H1 (cell line): ENCODE measurements at regions not wholly inside any gene's neighbourhood (a gene's known extent, or its start where the extent isn't known, plus 50 kb on each side); places are given as distances from the start of the nearest gene placed in this dataset.

Source experiments
- CTCF ChIA-PET: fragments of 300-600 bp; sonication (Branson Sonifier 250); formaldehyde crosslinking; loops from one replicate; lab custom pipeline; 2021; ENCODE audit not compliant: partially characterized antibody; lab: Charles Lee
- POLR2A ChIA-PET: fragments of 300-600 bp; sonication (Branson Sonifier 250); formaldehyde crosslinking; loops from one replicate; lab custom pipeline; 2021; ENCODE audit warnings: inconsistent platforms; ENCODE audit not compliant: partially characterized antibody; lab: Charles Lee
- DNase-seq, 2 experiments: peaks; one replicate each; pipeline versions ENCODE4 v3.0.0 to v3.0.0-alpha.2; 2010 to 2022; ENCODE audit warnings: low spot score in 2 of 2, low read depth in 1 of 2, mixed read lengths in 1 of 2
- FAIRE-seq: peaks from 2 replicates; lab custom pipeline; 2011; peaks lifted over from hg19 to GRCh38; lab: Jason Lieb, UNC
- H2AFZ ChIP-seq: 2 replicates; pipeline ENCODE4 v1.8.1; 2012; ENCODE audit warnings: low read length, inconsistent platforms
- H2AK5ac ChIP-seq: 2 replicates; pipeline ENCODE4 v1.6.1; 2013; ENCODE audit warnings: low read depth, low read length
- H2BK120ac ChIP-seq: replicated peaks from 2 replicates; pipeline ENCODE3; 2013; ENCODE audit warnings: low read depth, low read length, inconsistent platforms
- H2BK12ac ChIP-seq: 2 replicates; pipeline ENCODE4 v1.6.1; 2013; ENCODE audit warnings: low read depth, low read length
- H2BK15ac ChIP-seq: 2 replicates; pipeline ENCODE4 v1.6.1; 2013; ENCODE audit warnings: low read length
- H2BK20ac ChIP-seq: 2 replicates; pipeline ENCODE4 v1.6.1; 2013; ENCODE audit warnings: low read length
- H2BK5ac ChIP-seq: 2 replicates; pipeline ENCODE4 v1.6.1; 2013; ENCODE audit warnings: low read depth, low read length
- H3K14ac ChIP-seq: 2 replicates; pipeline ENCODE4 v1.6.1; 2013; ENCODE audit warnings: inconsistent platforms; ENCODE audit not compliant: insufficient read length
- H3K18ac ChIP-seq: 2 replicates; pipeline ENCODE4 v1.6.1; 2013; ENCODE audit warnings: low read length; ENCODE audit errors: extremely low read depth
- H3K23ac ChIP-seq: 2 replicates; pipeline ENCODE4 v1.6.1; 2013; ENCODE audit warnings: inconsistent platforms; ENCODE audit not compliant: insufficient read length
- H3K23me2 ChIP-seq: 2 replicates; pipeline ENCODE4 v1.6.1; 2013; ENCODE audit warnings: low read depth, low read length
- H3K27ac ChIP-seq: 2 replicates; pipeline ENCODE4 v1.6.1; 2011; ENCODE audit warnings: low read depth, low read length, inconsistent platforms
- H3K27me3 ChIP-seq, 4 experiments: replicated peaks in 1 of 4; 1 replicate in 1 of 4; 2 replicates in 3 of 4; pipeline versions ENCODE4 v1.6.1 to v1.8.1; 2011 to 2013; ENCODE audit warnings: low read length in 3 of 4, mild to moderate bottlenecking in 3 of 4, inconsistent platforms in 2 of 4, mixed read lengths in 2 of 4, moderate library complexity in 1 of 4; ENCODE audit not compliant: control insufficient read depth in 3 of 4, insufficient read depth in 3 of 4; ENCODE audit errors: extremely low read depth in 1 of 4
- H3K36me3 ChIP-seq, 4 experiments: 2 replicates each; pipeline versions ENCODE4 v1.6.1 to v1.8.1; 2011 to 2013; ENCODE audit warnings: mild to moderate bottlenecking in 4 of 4, low read length in 3 of 4, moderate library complexity in 2 of 4, control low read depth in 1 of 4, inconsistent platforms in 1 of 4; ENCODE audit not compliant: insufficient read depth in 4 of 4, control insufficient read depth in 2 of 4
- H3K4ac ChIP-seq: replicated peaks from 2 replicates; pipeline ENCODE3; 2013; ENCODE audit warnings: low read length, low read depth, mixed read lengths, inconsistent platforms; ENCODE audit not compliant: insufficient read length
- H3K4me1 ChIP-seq, 4 experiments: replicated peaks in 1 of 4; 1 replicate in 1 of 4; 2 replicates in 3 of 4; pipeline versions ENCODE4 v1.6.1 to v1.8.1; 2011 to 2013; ENCODE audit warnings: low read length in 3 of 4, inconsistent platforms in 2 of 4, mixed read lengths in 1 of 4; ENCODE audit not compliant: insufficient read depth in 4 of 4, control insufficient read depth in 3 of 4
- H3K4me2 ChIP-seq, 2 experiments: 2 replicates each; pipeline versions ENCODE4 v1.6.1 to v1.8.1; 2011 to 2013; ENCODE audit warnings: low read depth in 2 of 2, low read length in 2 of 2, control low read depth in 1 of 2, inconsistent platforms in 1 of 2, mild to moderate bottlenecking in 1 of 2; ENCODE audit not compliant: insufficient read depth in 1 of 2
- H3K4me3 ChIP-seq, 4 experiments: fragments of 200-600, 300-600 bp in 1 of 4; sonication (generic), shearing (Covaris generic), sonication (Bioruptor Twin) in 1 of 4; 2 replicates each; pipeline versions ENCODE4 v1.5.1 to v1.8.1; 2011 to 2016; ENCODE audit warnings: low read length in 4 of 4, low read depth in 3 of 4, control low read depth in 2 of 4, inconsistent platforms in 2 of 4, mild to moderate bottlenecking in 2 of 4, mixed read lengths in 1 of 4, moderate library complexity in 1 of 4; ENCODE audit not compliant: insufficient read depth in 2 of 4; ENCODE audit errors: extremely low read depth in 1 of 4
- H3K56ac ChIP-seq: replicated peaks from 2 replicates; pipeline ENCODE3; 2013; ENCODE audit warnings: low read depth, mild to moderate bottlenecking, mixed read lengths, low read length, inconsistent platforms; ENCODE audit not compliant: insufficient read length
- H3K79me1 ChIP-seq: 2 replicates; pipeline ENCODE4 v1.6.1; 2013; ENCODE audit warnings: low read depth, low read length, control low read depth
- H3K79me2 ChIP-seq, 2 experiments: 2 replicates each; pipeline versions ENCODE4 v1.6.1 to v1.8.1; 2012 to 2013; ENCODE audit warnings: low read length in 2 of 2, mild to moderate bottlenecking in 2 of 2, inconsistent platforms in 1 of 2; ENCODE audit not compliant: insufficient read depth in 2 of 2, control insufficient read depth in 1 of 2
- H3K9ac ChIP-seq, 4 experiments: replicated peaks in 1 of 4; 1 replicate in 1 of 4; 2 replicates in 3 of 4; pipeline versions ENCODE4 v1.6.1 to v1.8.1; 2011 to 2013; ENCODE audit warnings: low read depth in 3 of 4, low read length in 3 of 4, control low read depth in 2 of 4, mild to moderate bottlenecking in 2 of 4, moderate library complexity in 2 of 4, inconsistent platforms in 1 of 4; ENCODE audit errors: extremely low read depth in 1 of 4
- H3K9me3 ChIP-seq, 2 experiments: 2 replicates each; pipeline versions ENCODE4 v1.6.1 to v1.8.1; 2012 to 2013; ENCODE audit warnings: mild to moderate bottlenecking in 2 of 2, moderate library complexity in 2 of 2, control low read depth in 1 of 2, inconsistent platforms in 1 of 2, low read depth in 1 of 2, low read length in 1 of 2, mixed read lengths in 1 of 2; ENCODE audit not compliant: insufficient read depth in 2 of 2
- H4K20me1 ChIP-seq, 2 experiments: replicated peaks in 1 of 2; 2 replicates each; pipeline versions ENCODE3 to v1.8.1; 2011 to 2013; ENCODE audit warnings: inconsistent platforms in 2 of 2, low read length in 2 of 2, mild to moderate bottlenecking in 1 of 2; ENCODE audit not compliant: insufficient read depth in 2 of 2, control insufficient read depth in 1 of 2
- H4K5ac ChIP-seq: 2 replicates; pipeline ENCODE4 v1.6.1; 2013; ENCODE audit warnings: low read length, low read depth, mixed read lengths, inconsistent platforms; ENCODE audit not compliant: insufficient read length
- H4K8ac ChIP-seq: 2 replicates; pipeline ENCODE4 v1.8.0; 2013; ENCODE audit warnings: mild to moderate bottlenecking, moderate library complexity, low read length, inconsistent platforms; ENCODE audit not compliant: insufficient read depth; ENCODE audit errors: extremely low read depth
- H4K91ac ChIP-seq: replicated peaks from 2 replicates; pipeline ENCODE3; 2013; ENCODE audit warnings: low read length, mixed read lengths, inconsistent platforms; ENCODE audit not compliant: insufficient read length
- CEBPB ChIP-seq: IDR thresholded peaks from 2 replicates; pipeline ENCODE4 v1.6.1; 2012; ENCODE audit warnings: low read depth, low read length
- CTBP2 ChIP-seq: IDR thresholded peaks from 2 replicates; pipeline ENCODE4 v1.7.0; 2011; ENCODE audit warnings: borderline replicate concordance, mild to moderate bottlenecking, moderate library complexity, mixed read lengths, low read length; ENCODE audit not compliant: insufficient read depth, insufficient read length
- CTCF ChIP-seq, 3 experiments: IDR thresholded peaks; 1 replicate in 2 of 3; 2 replicates in 1 of 3; pipeline versions ENCODE4 v1.5.1 to v1.6.1; 2011; ENCODE audit warnings: low read length in 3 of 3, mild to moderate bottlenecking in 3 of 3, inconsistent platforms in 2 of 3, low read depth in 1 of 3, moderate library complexity in 1 of 3; ENCODE audit not compliant: insufficient read depth in 1 of 3; ENCODE audit errors: control extremely low read depth in 1 of 3
- EGR1 ChIP-seq: IDR thresholded peaks from 2 replicates; pipeline ENCODE4 v1.6.1; 2011; ENCODE audit warnings: low read depth, low read length, borderline replicate concordance
- MAX ChIP-seq: IDR thresholded peaks from 2 replicates; pipeline ENCODE4 v1.6.1; 2012; ENCODE audit warnings: inconsistent platforms
- POLR2A ChIP-seq, 2 experiments: IDR thresholded peaks; 1 replicate in 1 of 2; 2 replicates in 1 of 2; pipeline ENCODE4 v1.6.1; 2011; ENCODE audit warnings: low read depth in 2 of 2, low read length in 2 of 2, mild to moderate bottlenecking in 2 of 2; ENCODE audit errors: control extremely low read depth in 1 of 2
- SP1 ChIP-seq: IDR thresholded peaks from 2 replicates; pipeline ENCODE4 v1.6.1; 2011; ENCODE audit warnings: low read depth, low read length
- SRF ChIP-seq: IDR thresholded peaks from 2 replicates; pipeline ENCODE4 v1.6.1; 2011; ENCODE audit warnings: mild to moderate bottlenecking, low read depth, low read length, moderate library complexity
- WGBS, 2 experiments: shearing (Covaris generic) in 1 of 2; methylation state at CpG; one replicate each; pipeline versions ENCODE4 v1.1.6 to v1.1.7; 2013 to 2015; ENCODE audit warnings: low lambda C conversion rate in 2 of 2, mixed read lengths in 2 of 2, inconsistent platforms in 1 of 2, low coverage in 1 of 2, missing lambda C conversion rate in 1 of 2; ENCODE audit not compliant: insufficient replicate concordance in 2 of 2, insufficient coverage in 1 of 2, insufficient read length in 1 of 2; ENCODE audit errors: extremely low coverage in 1 of 2, missing lambda C conversion rate in 1 of 2; 5-methylcytosine and 5-hydroxymethylcytosine counted together

DNA sequence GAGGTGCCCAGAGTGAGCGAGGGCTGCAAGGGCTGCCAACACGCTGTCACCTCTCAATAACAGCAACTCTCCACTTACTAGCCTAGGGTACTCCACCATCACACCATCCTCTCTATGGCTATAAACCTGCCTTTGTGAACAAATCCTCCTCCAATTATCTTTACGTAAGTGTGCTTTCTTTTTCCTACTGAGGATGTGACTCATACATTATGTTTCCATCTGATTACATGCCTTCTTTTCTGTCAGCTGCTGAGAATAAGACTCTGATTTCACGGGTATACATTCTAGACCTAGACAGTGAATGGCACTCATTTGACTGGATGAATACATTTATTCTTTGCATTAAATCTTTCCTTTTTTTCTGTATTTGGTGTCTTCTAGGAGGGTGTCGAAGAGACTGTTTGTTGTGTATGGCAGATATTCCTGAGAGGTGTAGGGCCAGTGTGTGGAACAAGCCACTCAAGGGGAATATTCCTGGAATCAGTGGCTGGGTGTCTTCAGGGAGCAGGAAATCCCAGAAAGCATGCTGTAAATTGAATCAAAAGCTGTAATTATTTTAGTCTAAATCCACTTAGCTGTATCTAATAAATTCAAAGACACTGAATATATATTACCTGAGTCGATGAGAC, 327.3 kb upstream of the TMTC1 start:
- TF ChIP-seq SRF, result no peak
- TF ChIP-seq SP1, result no peak
- TF ChIP-seq EGR1, result no peak
- TF ChIP-seq CEBPB, result no peak
- no peak for TF ChIP-seq CTBP2
- no peak for TF ChIP-seq MAX
- TF ChIP-seq CTCF (IDR thresholded peaks at IDR 0.05; ENCODE audit: control extremely low read depth in 1 of 3, insufficient read depth in 1 of 3, low read depth in 1 of 3, low read length in 3 of 3), result no peak
- TF ChIP-seq POLR2A (IDR thresholded peaks at IDR 0.05; ENCODE audit: control extremely low read depth in 1 of 2, low read depth in 2 of 2, low read length in 2 of 2), result no peak
- peaks cover 0 to 8% of the 10 kb centered on the region in 2 experiments; a peak in 1 of 4 replicates for H3K9me3 ChIP-seq
- FAIRE-seq (no peak), DNase-seq (no peak)
- whole genome bisulfite sequencing, 2 experiments, result 89% methylated on average over 6 of the region's 6 CpGs; no CpG with 5 or more reads in 1 of the 2 experiments
- ChIA-PET POLR2A (no interaction called here), CTCF (interaction anchor here (1.1 to 1.5 kb wide), 2 partner anchors 13 to 16 kb away, joined by 3 read pairs; no protein-coding TSS in a partner anchor)
- no peak overlapping the region for H3K56ac ChIP-seq
- no peak overlapping the region for H4K91ac ChIP-seq
- H3K23me2 ChIP-seq, result no peaks in the 10 kb centered on the region
- H3K4me3 ChIP-seq, result no peak overlapping the region
- no peaks in the 10 kb centered on the region for H3K79me1 ChIP-seq
- H4K20me1 ChIP-seq, result no peaks in the 10 kb centered on the region
- no peak overlapping the region for H2AFZ ChIP-seq
- no peak overlapping the region for H3K23ac ChIP-seq
- H2AK5ac ChIP-seq, result no peak overlapping the region
- no peak overlapping the region for H3K18ac ChIP-seq
- H2BK120ac ChIP-seq, result no peak overlapping the region
- no peaks in the 10 kb centered on the region for H3K4me1 ChIP-seq
- no peak overlapping the region for H3K14ac ChIP-seq
- H3K36me3 ChIP-seq, result no peaks in the 10 kb centered on the region
- no peak overlapping the region for H4K8ac ChIP-seq
- no peak overlapping the region for H4K5ac ChIP-seq
- no peak overlapping the region for H3K27ac ChIP-seq
- H3K4me2 ChIP-seq, result no peak overlapping the region
- no peak overlapping the region for H3K9ac ChIP-seq
- H2BK20ac ChIP-seq, result no peak overlapping the region
- H3K27me3 ChIP-seq, result no peaks in the 10 kb centered on the region
- H2BK12ac ChIP-seq, result no peak overlapping the region
- no peak overlapping the region for H3K4ac ChIP-seq
- H3K79me2 ChIP-seq, result no peaks in the 10 kb centered on the region
- no peak overlapping the region for H2BK15ac ChIP-seq
- H2BK5ac ChIP-seq, result no peak overlapping the region
